NCI-H2029 treated with DMSO at 0.1 percent for 48 hours (cell line): ENCODE measurements at regions not wholly inside any gene's neighbourhood (a gene's known extent, or its start where the extent isn't known, plus 50 kb on each side); places are given as distances from the start of the nearest gene placed in this dataset.
"Not testable (repeated sequence)": the region's sequence is repeated elsewhere in the genome, so short reads cannot be mapped to it uniquely, and the experiment has no call there.

ENCODE experiments used
- DNase-seq: peaks from one replicate; lab custom pipeline; 2025; lab: John Stamatoyannopoulos, UW

- DNase-seq = no peak
These were observed 192.3 kb upstream of the C1orf87 start for GRCh38 chr1:60265560-60266535.

GRCh38 chr1:60262701-60263100 is 189.1 kb upstream of the C1orf87 start:
- DNase-seq = no peak

- no peak for DNase-seq
These were observed 184.0 kb upstream of the C1orf87 start for GRCh38 chr1:60257531-60257930.

- no peak for DNase-seq
These were observed 182.0 kb upstream of the C1orf87 start for GRCh38 chr1:60255565-60255964.

GRCh38 chr1:60251426-60251825 is 177.9 kb upstream of the C1orf87 start:
- DNase-seq = no peak

GRCh38 chr1:60247467-60247866 is 173.9 kb upstream of the C1orf87 start:
- not testable (repeated sequence) for DNase-seq

- no peak for DNase-seq
These were observed 171.8 kb upstream of the C1orf87 start for GRCh38 chr1:60245324-60245723.

- DNase-seq = no peak
These were observed 171.3 kb upstream of the C1orf87 start for GRCh38 chr1:60244906-60245305.

GRCh38 chr1:60235275-60235674 is 161.7 kb upstream of the C1orf87 start:
- DNase-seq = no peak

- no peak for DNase-seq
These were observed 161.2 kb upstream of the C1orf87 start for GRCh38 chr1:60234776-60235175.

GRCh38 chr1:60229821-60230220 is 156.3 kb upstream of the C1orf87 start:
- DNase-seq = no peak

GRCh38 chr1:60228041-60228491 is 154.5 kb upstream of the C1orf87 start:
- no peak for DNase-seq

- DNase-seq = no peak
These were observed 154.0 kb upstream of the C1orf87 start for GRCh38 chr1:60227601-60228000.

- no peak for DNase-seq
These were observed 151.9 kb upstream of the C1orf87 start for GRCh38 chr1:60225486-60225885.

GRCh38 chr1:60224523-60224922 is 151.0 kb upstream of the C1orf87 start:
- no peak for DNase-seq

- DNase-seq = no peak
These were observed 149.6 kb upstream of the C1orf87 start for GRCh38 chr1:60223158-60223557.

- DNase-seq = no peak
These were observed 149.0 kb upstream of the C1orf87 start for GRCh38 chr1:60222360-60223115.

GRCh38 chr1:60213253-60213652 is 139.7 kb upstream of the C1orf87 start:
- DNase-seq = no peak

GRCh38 chr1:60196026-60196425 is 122.5 kb upstream of the C1orf87 start:
- DNase-seq = no peak

- no peak for DNase-seq
These were observed 112.1 kb upstream of the C1orf87 start for GRCh38 chr1:60185684-60186083.

GRCh38 chr1:60184521-60184920 is 111.0 kb upstream of the C1orf87 start:
- no peak for DNase-seq

GRCh38 chr1:60173729-60174505 is 100.3 kb upstream of the C1orf87 start:
- DNase-seq = no peak
